ENCODE measurements at regions not wholly inside any gene's neighbourhood (a gene's known extent, or its start where the extent isn't known, plus 50 kb on each side); places are given as distances from the start of the nearest gene placed in this dataset.

GRCh38 chr4:133600008-133600407, 450.9 kb downstream of the PCDH10 start:
- H3K4me1 ChIP-seq (ENCODE audit: control insufficient read depth, insufficient read depth, low read length) = 0 out of 2 replicates have a peak, but pooled peaks cover 1% of the 10 kb centered on the region
- H3K4me3 ChIP-seq (ENCODE audit: low read length) = no peak overlapping the region
- H3K9me3 ChIP-seq (ENCODE audit: control insufficient read depth, insufficient read depth, low read length) = no peaks in the 10 kb centered on the region
- no peak for DNase-seq (ENCODE audit: low read depth, low spot score)
- H3K27me3 ChIP-seq (ENCODE audit: control insufficient read depth, insufficient read depth, low read length) = no peaks in the 10 kb centered on the region
- no peak overlapping the region for H3K27ac ChIP-seq (ENCODE audit: low read length)
- H3K36me3 ChIP-seq (ENCODE audit: control insufficient read depth, insufficient read depth, low read length) = no peaks in the 10 kb centered on the region
- no CpG with 5 or more reads among the region's 2 CpGs for WGBS (ENCODE audit: insufficient coverage, insufficient read length)

- Histone ChIP-seq H3K4me3 (ENCODE audit: low read length) (no peak overlapping the region), H3K36me3 (ENCODE audit: control insufficient read depth, insufficient read depth, low read length) (no peaks in the 10 kb centered on the region), H3K4me1 (ENCODE audit: control insufficient read depth, insufficient read depth, low read length) (0 out of 2 replicates have a peak, but pooled peaks cover 1% of the 10 kb centered on the region), H3K27ac (ENCODE audit: low read length) (no peak overlapping the region), H3K27me3 (ENCODE audit: control insufficient read depth, insufficient read depth, low read length) (no peaks in the 10 kb centered on the region), H3K9me3 (ENCODE audit: control insufficient read depth, insufficient read depth, low read length) (no peaks in the 10 kb centered on the region)
- WGBS (ENCODE audit: insufficient coverage, insufficient read length) = no CpG with 5 or more reads among the region's 6 CpGs
- no peak for DNase-seq (ENCODE audit: low read depth, low spot score)
Observed at GRCh38 chr4:133598779-133599178, 449.7 kb downstream of the PCDH10 start.

GRCh38 chr4:133597251-133597650, 448.2 kb downstream of the PCDH10 start:
- no peak for DNase-seq (ENCODE audit: low read depth, low spot score)
- no CpG with 5 or more reads among the region's 1 CpG for WGBS (ENCODE audit: insufficient coverage, insufficient read length)
- Histone ChIP-seq H3K9me3 (ENCODE audit: control insufficient read depth, insufficient read depth, low read length) (no peaks in the 10 kb centered on the region), H3K4me3 (ENCODE audit: low read length) (no peak overlapping the region), H3K27me3 (ENCODE audit: control insufficient read depth, insufficient read depth, low read length) (no peaks in the 10 kb centered on the region), H3K27ac (ENCODE audit: low read length) (no peak overlapping the region), H3K36me3 (ENCODE audit: control insufficient read depth, insufficient read depth, low read length) (no peaks in the 10 kb centered on the region), H3K4me1 (ENCODE audit: control insufficient read depth, insufficient read depth, low read length) (0 out of 2 replicates have a peak, but pooled peaks cover 1% of the 10 kb centered on the region)

GRCh38 chr4:133596459-133596858, 447.4 kb downstream of the PCDH10 start:
- no peak for DNase-seq (ENCODE audit: low read depth, low spot score)
- Histone ChIP-seq H3K27ac (ENCODE audit: low read length) (no peak overlapping the region), H3K4me3 (ENCODE audit: low read length) (no peak overlapping the region), H3K36me3 (ENCODE audit: control insufficient read depth, insufficient read depth, low read length) (no peaks in the 10 kb centered on the region), H3K9me3 (ENCODE audit: control insufficient read depth, insufficient read depth, low read length) (no peaks in the 10 kb centered on the region), H3K27me3 (ENCODE audit: control insufficient read depth, insufficient read depth, low read length) (no peaks in the 10 kb centered on the region), H3K4me1 (ENCODE audit: control insufficient read depth, insufficient read depth, low read length) (0 out of 2 replicates have a peak, but pooled peaks cover 1% of the 10 kb centered on the region)
- WGBS (ENCODE audit: insufficient coverage, insufficient read length) = no CpG with 5 or more reads among the region's 3 CpGs

GRCh38 chr4:133594390-133595207, 445.5 kb downstream of the PCDH10 start:
- Histone ChIP-seq H3K9me3 (ENCODE audit: control insufficient read depth, insufficient read depth, low read length) (no peaks in the 10 kb centered on the region), H3K27me3 (ENCODE audit: control insufficient read depth, insufficient read depth, low read length) (no peaks in the 10 kb centered on the region), H3K27ac (ENCODE audit: low read length) (no peak overlapping the region), H3K4me1 (ENCODE audit: control insufficient read depth, insufficient read depth, low read length) (0 out of 2 replicates have a peak, but pooled peaks cover 1% of the 10 kb centered on the region), H3K4me3 (ENCODE audit: low read length) (no peak overlapping the region), H3K36me3 (ENCODE audit: control insufficient read depth, insufficient read depth, low read length) (no peaks in the 10 kb centered on the region)
- DNase-seq (ENCODE audit: low read depth, low spot score) = no peak
- WGBS (ENCODE audit: insufficient coverage, insufficient read length) = 100% methylated on average over 1 of the region's 4 CpGs

- Histone ChIP-seq H3K36me3 (ENCODE audit: control insufficient read depth, insufficient read depth, low read length) (no peaks in the 10 kb centered on the region), H3K4me3 (ENCODE audit: low read length) (no peak overlapping the region), H3K9me3 (ENCODE audit: control insufficient read depth, insufficient read depth, low read length) (no peaks in the 10 kb centered on the region), H3K27ac (ENCODE audit: low read length) (no peak overlapping the region), H3K27me3 (ENCODE audit: control insufficient read depth, insufficient read depth, low read length) (no peaks in the 10 kb centered on the region), H3K4me1 (ENCODE audit: control insufficient read depth, insufficient read depth, low read length) (0 out of 2 replicates have a peak, but pooled peaks cover 1% of the 10 kb centered on the region)
- no peak for DNase-seq (ENCODE audit: low read depth, low spot score)
Observed at GRCh38 chr4:133593764-133594163, 444.7 kb downstream of the PCDH10 start.

GRCh38 chr4:133592591-133592990, 443.5 kb downstream of the PCDH10 start:
- no CpG with 5 or more reads among the region's 7 CpGs for WGBS (ENCODE audit: insufficient coverage, insufficient read length)
- H3K9me3 ChIP-seq (ENCODE audit: control insufficient read depth, insufficient read depth, low read length) = no peaks in the 10 kb centered on the region
- no peaks in the 10 kb centered on the region for H3K36me3 ChIP-seq (ENCODE audit: control insufficient read depth, insufficient read depth, low read length)
- H3K4me1 ChIP-seq (ENCODE audit: control insufficient read depth, insufficient read depth, low read length) = 0 out of 2 replicates have a peak, but pooled peaks cover 1% of the 10 kb centered on the region
- H3K27ac ChIP-seq (ENCODE audit: low read length) = no peak overlapping the region
- no peak for DNase-seq (ENCODE audit: low read depth, low spot score)
- no peak overlapping the region for H3K4me3 ChIP-seq (ENCODE audit: low read length)
- H3K27me3 ChIP-seq (ENCODE audit: control insufficient read depth, insufficient read depth, low read length) = no peaks in the 10 kb centered on the region

- H3K9me3 ChIP-seq (ENCODE audit: control insufficient read depth, insufficient read depth, low read length) = no peaks in the 10 kb centered on the region
- H3K27me3 ChIP-seq (ENCODE audit: control insufficient read depth, insufficient read depth, low read length) = no peaks in the 10 kb centered on the region
- no peak overlapping the region for H3K4me3 ChIP-seq (ENCODE audit: low read length)
- 0 out of 2 replicates have a peak, but pooled peaks cover 1% of the 10 kb centered on the region for H3K4me1 ChIP-seq (ENCODE audit: control insufficient read depth, insufficient read depth, low read length)
- no CpG with 5 or more reads among the region's 1 CpG for WGBS (ENCODE audit: insufficient coverage, insufficient read length)
- no peak overlapping the region for H3K27ac ChIP-seq (ENCODE audit: low read length)
- DNase-seq (ENCODE audit: low read depth, low spot score) = no peak
- no peaks in the 10 kb centered on the region for H3K36me3 ChIP-seq (ENCODE audit: control insufficient read depth, insufficient read depth, low read length)
Observed at GRCh38 chr4:133592106-133592505, 443.0 kb downstream of the PCDH10 start.

- WGBS (ENCODE audit: insufficient coverage, insufficient read length) = no CpG with 5 or more reads among the region's 2 CpGs
- Histone ChIP-seq H3K4me3 (ENCODE audit: low read length) (no peak overlapping the region), H3K4me1 (ENCODE audit: control insufficient read depth, insufficient read depth, low read length) (no peaks in the 10 kb centered on the region), H3K27me3 (ENCODE audit: control insufficient read depth, insufficient read depth, low read length) (no peaks in the 10 kb centered on the region), H3K9me3 (ENCODE audit: control insufficient read depth, insufficient read depth, low read length) (no peaks in the 10 kb centered on the region), H3K27ac (ENCODE audit: low read length) (no peak overlapping the region), H3K36me3 (ENCODE audit: control insufficient read depth, insufficient read depth, low read length) (no peaks in the 10 kb centered on the region)
- DNase-seq (ENCODE audit: low read depth, low spot score) = no peak
Observed at GRCh38 chr4:133588306-133588705, 439.2 kb downstream of the PCDH10 start.

- Histone ChIP-seq H3K9me3 (ENCODE audit: control insufficient read depth, insufficient read depth, low read length) (no peaks in the 10 kb centered on the region), H3K36me3 (ENCODE audit: control insufficient read depth, insufficient read depth, low read length) (no peaks in the 10 kb centered on the region), H3K4me3 (ENCODE audit: low read length) (no peak overlapping the region), H3K4me1 (ENCODE audit: control insufficient read depth, insufficient read depth, low read length) (no peaks in the 10 kb centered on the region), H3K27ac (ENCODE audit: low read length) (no peak overlapping the region), H3K27me3 (ENCODE audit: control insufficient read depth, insufficient read depth, low read length) (no peaks in the 10 kb centered on the region)
- no CpG with 5 or more reads among the region's 8 CpGs for WGBS (ENCODE audit: insufficient coverage, insufficient read length)
- no peak for DNase-seq (ENCODE audit: low read depth, low spot score)
Observed at GRCh38 chr4:133585323-133585722, 436.2 kb downstream of the PCDH10 start.

GRCh38 chr4:133584714-133585113, 435.6 kb downstream of the PCDH10 start:
- no peak for DNase-seq (ENCODE audit: low read depth, low spot score)
- Histone ChIP-seq H3K4me1 (ENCODE audit: control insufficient read depth, insufficient read depth, low read length) (no peaks in the 10 kb centered on the region), H3K4me3 (ENCODE audit: low read length) (no peak overlapping the region), H3K27me3 (ENCODE audit: control insufficient read depth, insufficient read depth, low read length) (no peaks in the 10 kb centered on the region), H3K27ac (ENCODE audit: low read length) (no peak overlapping the region), H3K9me3 (ENCODE audit: control insufficient read depth, insufficient read depth, low read length) (no peaks in the 10 kb centered on the region), H3K36me3 (ENCODE audit: control insufficient read depth, insufficient read depth, low read length) (no peaks in the 10 kb centered on the region)
- no CpG with 5 or more reads among the region's 5 CpGs for WGBS (ENCODE audit: insufficient coverage, insufficient read length)
